ENCODE measurements at regions not wholly inside any gene's neighbourhood (a gene's known extent, or its start where the extent isn't known, plus 50 kb on each side); places are given as distances from the start of the nearest gene placed in this dataset.

DNA sequence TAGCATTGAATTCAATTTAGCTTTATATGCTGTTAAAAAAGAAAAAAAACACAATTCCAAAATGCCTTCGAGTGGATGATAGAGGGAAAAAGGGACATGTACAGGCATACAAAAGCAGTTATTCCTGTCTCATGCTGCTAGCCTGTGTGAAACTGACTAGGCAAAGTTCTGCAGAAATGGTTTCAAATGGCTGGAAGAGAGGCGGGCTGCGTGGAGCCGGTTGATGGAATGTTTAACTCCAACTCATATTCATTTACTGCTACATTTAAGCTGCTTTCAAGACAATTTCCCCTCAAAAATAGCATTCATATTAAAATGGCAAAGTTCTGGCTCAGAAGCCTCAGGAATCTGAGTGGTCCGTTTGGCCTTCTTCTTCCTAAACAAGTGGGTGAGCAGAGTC is 143.8 kb upstream of the PPARGC1A start:
- no peak for FAIRE-seq

DNA sequence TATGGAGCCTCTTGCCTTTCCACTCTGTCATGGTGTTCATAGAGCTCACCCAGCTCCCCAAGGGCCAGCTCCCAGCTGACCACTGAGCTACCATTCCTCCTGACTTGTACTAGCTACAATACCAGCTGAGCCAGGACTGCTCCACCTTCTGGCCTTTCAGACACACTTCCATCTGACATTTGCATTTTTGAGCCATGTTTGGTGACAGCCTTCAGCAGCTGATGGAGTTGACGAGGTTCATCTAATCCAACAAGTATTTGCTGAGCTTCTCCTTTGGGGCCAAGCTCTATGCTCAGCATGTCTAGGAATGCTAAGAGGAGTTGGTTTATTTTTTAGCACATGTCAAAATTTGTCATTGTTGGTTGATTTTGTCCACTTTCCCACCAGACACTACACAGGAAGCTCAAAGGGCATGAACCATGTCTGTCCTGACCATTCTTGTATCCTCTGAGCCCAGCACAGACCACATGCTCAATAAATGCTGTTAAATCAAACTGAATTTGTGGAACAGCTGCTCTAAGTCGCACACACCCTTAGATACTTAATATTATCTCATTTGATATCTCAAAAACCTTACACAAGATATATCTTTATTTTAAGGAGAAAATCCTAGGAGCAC is 142.6 kb upstream of the PPARGC1A start:
- no peak for FAIRE-seq

DNA sequence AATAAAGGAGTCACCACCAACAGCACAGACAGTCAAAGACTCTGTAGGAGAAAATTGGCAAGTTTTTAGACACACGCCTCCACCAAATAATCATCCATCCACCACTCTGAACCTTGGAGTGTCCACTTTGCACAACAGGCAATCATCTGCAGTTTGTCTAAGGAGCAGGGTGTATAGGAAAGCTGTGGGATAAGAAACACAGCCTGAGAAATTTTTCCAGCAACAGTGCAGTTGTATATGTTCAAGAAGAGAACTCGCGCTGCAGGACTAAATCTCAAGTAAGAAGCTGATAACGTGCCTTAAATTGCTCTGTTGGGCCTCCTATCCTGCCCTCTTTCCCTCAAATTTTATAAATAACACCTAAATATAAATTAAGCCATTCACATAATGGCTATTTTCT is 136.7 kb upstream of the PPARGC1A start:
- no peak for FAIRE-seq

DNA sequence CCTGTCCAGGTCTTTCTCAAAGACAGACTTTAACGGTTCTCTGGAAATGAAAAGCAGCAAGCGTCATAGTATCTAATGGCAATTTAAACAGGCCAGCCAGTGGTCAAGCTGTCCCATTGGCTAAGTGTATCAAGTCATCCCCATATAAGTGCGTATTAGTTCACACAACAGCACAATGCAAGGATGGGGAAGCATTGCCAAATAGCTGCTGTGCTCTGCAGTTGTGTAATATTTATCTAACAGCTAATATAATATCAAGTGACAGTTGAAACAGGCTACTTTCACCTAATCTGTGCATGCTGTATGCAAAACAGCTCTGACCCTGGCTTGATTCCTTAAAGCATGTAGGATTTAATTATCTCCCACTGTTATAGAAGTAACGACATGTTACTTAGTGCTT is 134.8 kb upstream of the PPARGC1A start:
- no peak for FAIRE-seq

DNA sequence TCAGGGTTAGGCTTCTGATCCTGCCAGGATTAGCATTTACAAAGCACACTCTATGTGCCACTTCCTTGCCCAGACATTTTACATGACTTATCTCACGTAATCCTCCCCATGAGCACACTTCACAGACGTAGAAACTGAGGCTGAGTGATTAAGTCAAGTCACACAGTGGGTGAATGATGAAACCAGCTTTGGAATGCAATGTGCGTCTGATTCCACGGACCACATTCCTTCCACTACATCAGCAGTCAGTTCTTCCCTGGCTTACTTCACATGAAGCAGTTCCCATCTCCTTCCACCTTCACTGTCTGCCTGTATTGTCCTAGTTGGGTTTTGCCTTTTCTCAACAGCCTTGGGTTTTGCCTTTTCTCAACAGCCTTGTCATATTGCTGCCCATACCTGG is 134.3 kb upstream of the PPARGC1A start:
- no peak for FAIRE-seq

DNA sequence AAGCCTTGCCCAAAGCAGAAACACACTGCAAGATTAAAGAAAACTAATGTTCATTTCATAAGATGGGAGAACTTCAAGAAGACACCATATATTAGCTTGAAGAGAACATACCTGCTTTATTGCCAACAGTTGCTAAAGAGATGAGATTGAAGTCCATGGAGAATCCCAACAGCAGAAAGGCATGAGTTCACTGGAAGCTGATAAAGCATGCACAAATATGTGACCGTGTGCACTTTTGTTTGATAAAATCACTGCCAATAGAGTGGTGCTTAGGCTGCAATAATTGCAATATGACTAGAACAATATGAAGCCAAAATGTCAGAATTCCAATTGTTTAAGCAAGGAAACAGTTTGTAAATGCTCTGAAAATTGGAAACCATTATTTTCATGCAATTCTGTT is 125.9 kb upstream of the PPARGC1A start:
- no peak for FAIRE-seq

DNA sequence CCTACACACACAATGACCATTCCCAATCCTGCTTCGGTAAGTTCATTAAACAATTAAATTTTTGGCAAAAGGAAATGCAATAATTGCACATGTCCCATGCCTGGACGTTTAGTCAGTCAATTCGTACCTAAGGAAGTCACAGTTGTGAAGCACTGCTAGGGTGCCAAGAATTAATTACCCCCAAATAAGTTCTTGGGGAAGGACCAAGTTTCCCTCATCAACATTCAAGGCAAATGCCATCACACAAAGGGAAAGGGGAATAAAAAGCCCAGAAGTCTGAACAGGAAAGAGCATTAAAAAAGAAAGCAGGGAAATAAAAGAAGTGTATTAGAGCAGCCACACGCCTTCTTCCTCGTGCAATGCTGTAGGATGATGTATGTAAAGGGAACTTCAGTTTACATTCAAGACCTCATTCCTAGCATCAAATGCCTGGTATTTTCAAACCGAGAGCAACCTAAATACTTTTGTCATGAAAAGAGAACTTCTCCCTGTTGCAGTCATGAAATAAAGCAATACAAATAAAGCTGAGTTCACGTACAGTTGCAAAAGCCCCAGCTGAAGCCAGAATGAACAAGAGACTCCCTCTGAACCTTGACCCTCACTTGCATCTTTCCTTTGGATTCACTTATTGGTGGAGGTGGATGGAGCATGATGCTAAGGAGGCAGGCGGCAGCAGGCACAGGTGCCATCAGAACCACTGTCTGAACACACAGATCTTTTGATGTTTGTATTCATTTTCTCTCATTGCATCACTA is 124.0 kb upstream of the PPARGC1A start:
- no peak for FAIRE-seq

DNA sequence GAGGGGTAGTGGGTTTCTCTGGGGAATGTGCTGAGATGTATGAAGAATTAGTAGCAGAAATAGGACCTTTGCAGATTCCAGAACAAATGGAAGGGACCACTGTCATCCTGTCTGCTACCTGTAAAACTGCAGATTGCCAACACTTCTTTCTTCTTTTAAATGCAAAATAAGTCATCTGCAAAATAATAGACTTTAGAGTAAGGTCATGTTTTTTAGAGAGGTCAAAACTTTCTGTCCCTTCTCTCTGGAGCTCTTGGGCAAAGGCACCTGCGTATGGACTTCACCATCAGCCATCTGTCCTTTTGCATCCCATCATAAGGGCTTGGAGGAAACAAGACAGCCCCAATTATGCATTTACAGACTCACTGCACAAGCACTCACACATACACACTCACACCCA is 121.1 kb upstream of the PPARGC1A start:
- FAIRE-seq = no peak

DNA sequence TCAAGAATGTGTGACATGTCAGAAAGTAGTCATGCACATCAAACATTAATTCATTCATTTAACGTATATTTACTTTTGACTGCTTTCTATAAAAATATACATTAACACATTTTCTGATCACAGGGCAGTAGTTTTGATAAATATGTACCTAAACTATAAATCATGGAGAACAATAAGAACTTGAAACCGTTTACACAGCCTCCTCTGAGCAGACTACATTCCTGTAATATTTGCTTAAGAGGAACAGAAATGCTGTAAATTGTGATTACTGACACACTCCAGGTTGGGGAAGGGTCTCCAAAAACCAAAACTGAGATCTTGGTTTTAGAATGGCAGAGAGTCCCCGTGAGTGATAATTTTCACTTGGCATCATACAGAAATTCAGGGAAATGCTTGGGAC is 120.7 kb upstream of the PPARGC1A start:
- no peak for FAIRE-seq

DNA sequence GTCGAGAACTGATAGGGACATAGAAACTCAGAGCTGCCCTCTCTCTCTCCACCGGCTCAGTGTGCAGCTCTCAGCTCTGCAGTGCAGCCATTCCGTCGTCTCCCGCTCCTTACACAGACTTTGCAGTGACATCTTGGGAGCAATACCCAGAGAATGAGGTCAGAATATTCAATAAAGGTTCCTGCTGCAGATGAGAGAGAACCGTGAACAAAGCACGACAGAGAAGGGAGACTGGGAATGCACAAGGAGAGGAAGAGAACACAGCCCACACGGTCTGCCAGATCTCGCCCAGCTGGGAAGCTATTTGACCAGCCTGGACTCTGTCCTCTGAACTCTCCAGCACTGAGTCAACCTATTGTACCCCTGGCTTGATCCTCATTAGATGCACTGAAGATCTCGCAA is 118.0 kb upstream of the PPARGC1A start:
- no peak for FAIRE-seq

DNA sequence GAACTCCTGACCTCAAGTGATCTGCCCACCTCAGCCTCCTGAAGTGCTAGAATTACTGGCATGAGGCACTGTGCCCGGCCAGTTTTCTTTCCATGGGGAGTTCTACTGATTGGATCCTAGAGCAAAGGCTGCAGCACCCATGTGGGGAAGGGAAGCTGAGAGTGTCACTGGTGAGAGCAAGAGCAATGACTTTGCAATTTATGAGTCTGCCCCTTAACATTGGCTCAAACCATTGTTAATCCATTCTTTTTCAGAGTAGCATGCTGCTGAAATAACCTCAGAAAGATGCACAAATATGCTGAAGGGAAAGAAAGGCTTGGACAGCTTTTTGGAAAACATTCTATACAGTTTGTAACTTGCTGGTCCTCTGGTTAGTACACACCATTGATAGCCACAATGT is 116.4 kb upstream of the PPARGC1A start:
- FAIRE-seq = no peak

DNA sequence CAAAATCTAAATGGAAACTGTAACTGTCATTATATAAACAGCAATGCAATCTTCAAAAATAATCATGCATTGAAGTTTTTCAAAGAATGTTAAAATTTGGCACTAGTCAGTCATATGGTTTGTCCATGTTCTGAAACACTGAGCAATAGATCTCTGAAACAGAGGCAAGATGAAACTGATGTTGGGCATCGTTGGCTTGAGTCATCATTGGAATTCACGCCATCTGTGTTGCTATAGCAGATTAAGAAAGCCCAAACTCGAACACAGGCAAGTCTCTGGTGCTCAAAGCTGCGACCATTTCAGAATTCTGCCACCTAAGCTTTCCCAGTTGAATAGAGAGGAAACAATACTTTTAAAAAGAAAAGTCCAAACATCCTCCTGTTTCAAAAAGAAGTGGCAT is 114.1 kb upstream of the PPARGC1A start:
- no peak for FAIRE-seq

DNA sequence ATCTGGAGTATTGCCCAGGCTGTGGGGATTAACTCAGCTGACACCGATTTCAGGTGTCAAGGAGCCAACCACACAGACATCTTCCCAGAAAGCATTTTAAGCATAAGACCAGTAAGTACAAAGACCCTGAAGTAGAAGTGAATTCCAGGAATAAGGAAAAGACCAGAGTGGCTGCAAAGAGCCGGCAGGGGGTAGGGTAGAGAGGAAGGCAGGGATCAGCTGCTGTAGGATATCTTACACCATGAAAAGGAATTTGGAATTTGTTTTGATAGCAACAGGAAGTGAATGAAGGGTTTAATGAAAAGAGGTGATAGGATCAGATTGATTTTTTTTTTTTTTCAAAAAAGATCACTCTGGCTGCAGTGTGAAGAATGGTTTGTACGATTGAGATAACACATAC is 113.6 kb upstream of the PPARGC1A start:
- FAIRE-seq = no peak

DNA sequence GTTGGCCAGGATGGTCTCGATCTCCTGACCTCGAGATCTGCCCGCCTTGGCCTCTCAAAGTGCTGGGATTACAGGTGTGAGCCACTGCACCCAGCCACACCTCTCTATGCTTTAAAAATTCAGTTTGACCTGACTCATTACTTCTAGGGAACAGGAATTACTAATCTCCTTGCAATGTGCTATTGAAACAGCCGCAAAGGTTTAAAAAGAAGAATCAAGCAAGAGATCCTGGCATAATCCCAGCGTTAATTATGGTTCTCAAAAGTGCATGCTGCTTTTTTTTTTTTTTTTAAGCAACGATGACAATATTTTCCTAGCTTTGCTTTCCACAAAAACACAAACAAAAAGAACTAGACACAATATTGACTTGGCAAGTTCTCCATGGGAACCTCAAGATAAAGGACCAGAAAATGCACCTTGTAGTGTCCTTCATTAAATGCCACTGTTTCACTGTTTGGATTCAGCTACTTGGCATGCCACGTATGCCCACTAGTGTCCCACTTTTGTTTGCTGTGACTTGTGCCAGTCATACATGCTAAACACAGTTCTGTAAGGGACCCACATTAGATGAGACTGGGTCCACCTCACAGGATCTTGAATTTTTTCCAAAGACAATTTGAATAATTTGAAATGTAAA is 112.6 kb upstream of the PPARGC1A start:
- FAIRE-seq = no peak

DNA sequence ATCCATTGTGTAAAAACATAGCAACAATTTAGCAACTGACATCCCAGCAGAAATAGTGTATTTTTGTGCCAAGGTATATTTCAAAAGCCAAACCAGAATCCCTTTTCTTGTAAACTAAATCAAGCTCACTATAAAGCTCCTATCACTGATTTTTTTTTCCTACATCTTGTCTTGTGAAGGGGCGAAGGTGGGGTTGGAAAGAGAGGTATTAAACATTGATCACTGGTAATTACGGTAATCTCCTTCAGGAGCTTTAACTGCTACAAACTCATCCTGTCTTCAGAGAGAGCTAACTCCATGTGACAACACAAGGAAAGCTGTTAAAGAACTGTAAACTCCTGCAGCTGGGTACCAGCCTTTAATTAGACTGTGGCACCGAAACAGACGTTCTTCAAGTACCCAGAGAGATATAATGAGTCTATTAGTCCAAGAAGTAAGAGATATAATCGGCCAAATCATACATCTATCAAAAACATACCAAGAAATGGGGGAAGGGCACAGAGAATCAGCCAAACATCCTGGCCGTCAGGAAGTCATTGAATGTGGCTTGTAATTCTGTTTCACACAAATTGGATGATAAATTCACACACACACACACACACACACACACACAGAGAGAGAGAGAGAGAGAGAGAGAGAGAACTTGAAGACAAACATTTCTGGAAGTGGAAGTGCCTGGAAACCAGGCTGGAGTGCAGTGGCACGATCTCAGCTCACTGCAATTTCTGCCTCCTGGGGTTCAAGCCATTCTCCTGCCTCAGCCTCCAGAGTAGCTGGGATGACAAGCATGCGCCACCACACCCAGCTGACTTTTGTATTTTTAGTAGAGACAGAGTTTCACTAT is 111.9 kb upstream of the PPARGC1A start:
- no peak for FAIRE-seq

DNA sequence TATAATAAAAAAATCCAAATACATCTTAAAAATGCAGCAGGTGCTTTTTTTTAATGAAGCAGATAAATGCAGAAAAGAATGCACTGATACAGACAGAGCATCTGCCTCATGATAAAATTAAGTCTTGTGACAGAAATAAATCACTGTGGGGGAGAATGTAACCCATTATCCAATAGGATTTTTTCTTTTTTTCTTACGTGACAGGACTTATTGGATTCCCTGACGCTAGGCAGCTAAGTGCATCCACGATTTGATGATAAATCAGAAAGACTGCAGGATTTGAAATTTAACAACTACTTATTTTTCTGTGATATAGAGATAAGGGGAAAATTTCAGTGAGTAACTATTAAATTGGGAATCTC is 110.6 kb upstream of the PPARGC1A start:
- no peak for FAIRE-seq

DNA sequence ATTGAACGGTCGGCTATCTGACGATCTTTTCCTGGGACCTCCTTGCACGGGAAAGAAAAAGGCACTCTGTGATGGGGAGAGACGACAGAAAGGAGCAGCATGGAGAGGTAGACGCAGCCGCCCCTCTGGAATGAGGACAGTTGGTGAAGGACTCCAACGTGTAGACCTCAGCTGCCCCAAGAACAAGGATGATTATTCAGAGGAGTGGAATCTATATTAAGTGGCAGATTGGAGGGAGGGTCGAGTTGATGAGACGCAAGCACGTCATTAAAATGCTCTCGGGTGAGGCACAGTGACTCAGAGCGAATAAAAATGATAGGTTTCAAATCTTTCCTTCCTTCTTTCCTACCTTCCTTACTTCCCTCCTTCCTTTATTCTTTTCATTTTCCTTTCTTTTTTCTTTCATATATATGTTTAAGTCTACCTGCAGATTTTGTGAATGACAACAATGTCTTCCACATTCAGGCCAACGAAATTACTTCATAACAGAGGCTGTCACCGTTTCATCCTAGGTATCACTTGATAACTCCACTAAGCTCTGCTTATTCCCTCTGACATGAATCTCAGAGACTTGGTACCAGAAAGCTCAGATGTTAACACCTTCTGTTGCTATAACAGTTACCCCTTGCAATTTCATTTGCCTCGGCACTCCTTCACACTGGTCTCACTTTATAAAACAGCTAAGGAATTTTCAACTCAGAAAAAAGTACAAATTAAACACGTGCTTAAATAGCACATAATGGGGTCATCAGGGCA is 110.0 kb upstream of the PPARGC1A start:
- FAIRE-seq = no peak

DNA sequence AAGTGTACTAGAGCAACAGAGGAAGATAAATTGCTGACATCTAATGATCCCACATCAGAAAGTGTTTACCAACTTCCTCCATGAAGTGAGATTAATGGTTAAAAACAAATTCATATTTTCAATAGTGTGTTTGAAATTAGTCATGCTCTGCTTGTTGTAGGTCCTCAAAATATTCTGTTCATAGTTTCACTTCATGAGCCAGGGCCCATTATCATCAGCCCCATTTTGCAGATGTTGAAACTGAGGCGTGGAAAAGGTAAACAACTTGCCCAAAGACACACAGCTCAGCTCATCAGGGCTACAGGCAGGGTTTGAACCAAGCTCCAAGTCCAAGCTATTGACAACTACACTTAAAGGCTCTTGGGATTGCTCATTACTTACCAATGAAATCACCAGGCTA is 103.5 kb upstream of the PPARGC1A start:
- FAIRE-seq = no peak

DNA sequence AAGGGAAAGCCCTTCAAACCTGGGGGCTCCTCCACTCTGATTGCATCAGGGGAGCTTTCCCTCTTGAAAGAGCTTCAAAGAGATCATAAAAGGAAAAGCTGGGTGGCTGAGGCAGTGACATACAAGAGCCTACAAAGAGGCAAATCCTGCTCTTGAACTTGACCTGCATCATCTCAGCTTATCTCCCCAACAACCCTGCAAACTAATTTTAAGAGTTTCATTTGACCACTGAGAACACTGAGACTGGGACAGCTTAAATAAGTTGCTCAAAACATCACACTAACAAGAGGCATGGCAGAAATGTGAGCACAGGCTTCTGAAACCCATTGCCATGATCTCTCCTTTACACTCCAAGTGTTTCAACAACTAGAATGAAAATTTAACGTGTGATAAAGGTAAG is 101.6 kb upstream of the PPARGC1A start:
- no peak for FAIRE-seq

DNA sequence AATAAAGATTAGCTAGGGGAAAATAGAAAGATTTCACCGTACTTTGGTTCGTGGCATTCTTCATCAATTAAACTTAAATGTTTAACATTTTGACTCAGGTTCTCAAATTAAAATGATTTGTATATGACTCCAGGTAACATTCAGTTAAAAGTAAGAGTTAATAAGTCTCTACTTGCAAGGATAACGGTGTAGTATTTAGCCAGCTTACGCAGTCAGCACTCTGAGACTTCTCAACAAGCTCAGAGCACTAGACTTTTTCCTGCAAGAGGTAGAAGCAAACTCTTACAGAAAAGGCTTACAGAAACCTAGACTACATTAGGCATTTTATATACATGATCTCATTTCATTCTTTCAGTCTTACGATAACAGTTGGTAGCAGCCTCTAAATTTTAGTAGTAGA is 96.4 kb upstream of the PPARGC1A start:
- FAIRE-seq = no peak

DNA sequence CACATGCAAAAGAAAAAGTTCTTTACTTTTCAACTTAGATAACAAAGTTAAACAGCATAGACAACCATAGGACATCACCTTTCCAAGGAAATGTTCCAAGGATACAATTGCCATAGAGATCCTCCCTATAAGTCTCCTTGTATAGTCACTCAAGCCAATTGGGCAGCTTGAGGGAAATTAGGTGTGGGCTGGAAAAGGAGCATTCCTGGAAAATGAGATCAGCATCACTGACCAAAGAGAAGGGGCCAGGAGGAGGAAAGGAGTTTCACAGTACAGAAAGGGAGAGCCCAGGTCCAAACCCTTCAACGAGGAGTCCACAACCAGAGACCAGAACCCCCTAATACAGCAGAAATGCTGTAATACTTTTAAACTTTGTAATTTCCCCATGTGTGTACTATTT is 91.5 kb upstream of the PPARGC1A start:
- FAIRE-seq = no peak

DNA sequence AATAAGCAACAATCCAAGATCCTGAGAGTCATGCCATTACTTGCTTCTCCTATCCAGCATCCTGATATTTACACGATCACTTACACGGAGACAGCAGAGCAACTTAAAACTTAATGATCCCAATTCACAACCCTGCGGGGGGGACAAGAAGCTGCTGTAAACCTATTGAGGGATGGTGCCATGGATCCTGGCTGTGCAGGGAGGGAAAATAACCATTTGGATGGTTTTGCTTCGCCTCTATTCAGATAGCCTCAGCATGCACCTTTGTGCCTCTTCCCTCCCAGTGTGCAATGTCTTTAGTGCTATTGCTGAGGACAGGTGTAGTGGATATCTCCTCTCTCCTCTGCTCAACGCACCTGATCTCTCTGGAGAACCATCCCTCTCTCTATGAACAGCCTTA is 89.7 kb upstream of the PPARGC1A start:
- no peak for FAIRE-seq

DNA sequence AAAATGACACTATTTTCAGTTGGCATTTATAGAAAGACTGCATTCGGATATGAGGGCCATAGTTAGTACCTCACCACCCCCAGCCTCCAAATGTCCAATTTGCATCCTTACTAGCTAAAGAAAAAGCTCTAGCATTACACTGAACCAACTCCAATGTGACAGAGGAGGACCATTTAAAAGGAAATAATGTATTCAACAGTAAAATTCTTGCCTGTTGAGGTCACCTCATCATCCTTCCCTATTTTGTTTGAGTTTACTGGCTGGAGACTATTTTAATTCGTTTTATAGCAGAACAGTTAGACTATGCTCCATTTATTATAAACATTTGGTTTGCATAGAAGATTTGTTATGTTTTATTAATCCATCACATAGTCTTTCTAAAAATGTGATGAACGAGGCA is 88.2 kb upstream of the PPARGC1A start:
- no peak for FAIRE-seq

All from TTC549 (cell line).